Endothelial cell of umbilical vein (primary cell): ENCODE measurements at regions not wholly inside any gene's neighbourhood (a gene's known extent, or its start where the extent isn't known, plus 50 kb on each side); places are given as distances from the start of the nearest gene placed in this dataset.

Experiments used
- CTCF ChIP-seq, 2 donors: IDR thresholded peaks; 1 replicate in 1 of 2; 2 replicates in 1 of 2; pipeline ENCODE4 v1.5.1; 2011; ENCODE audit warnings: low read length in 2 of 2, mild to moderate bottlenecking in 2 of 2, moderate library complexity in 2 of 2, control low read depth in 1 of 2, inconsistent platforms in 1 of 2, low read depth in 1 of 2; ENCODE audit not compliant: insufficient read depth in 1 of 2; ENCODE audit errors: extremely low read depth in 1 of 2
- EZH2 ChIP-seq: IDR thresholded peaks from 2 replicates; pipeline ENCODE4 v1.6.1; 2012; ENCODE audit warnings: borderline replicate concordance, low read depth, mild to moderate bottlenecking, moderate library complexity, low read length, inconsistent platforms; ENCODE audit not compliant: severe bottlenecking
- JUN ChIP-seq: IDR thresholded peaks from 2 replicates; pipeline ENCODE4 v1.6.1; 2011; ENCODE audit warnings: borderline replicate concordance, low read depth; ENCODE audit not compliant: insufficient read length, insufficient read depth
- MAX ChIP-seq: IDR thresholded peaks from 2 replicates; pipeline ENCODE4 v1.6.1; 2011; ENCODE audit not compliant: insufficient read depth, insufficient read length
- POLR2A ChIP-seq: IDR thresholded peaks from 2 replicates; pipeline ENCODE4 v1.6.1; 2012; ENCODE audit warnings: low read depth, mild to moderate bottlenecking, control low read depth, low read length
- POLR2AphosphoS5 ChIP-seq: IDR thresholded peaks from 2 replicates; pipeline ENCODE4 v1.6.1; 2012; ENCODE audit warnings: low read depth, mild to moderate bottlenecking, control low read depth, low read length, moderate library complexity; ENCODE audit not compliant: insufficient read depth

DNA sequence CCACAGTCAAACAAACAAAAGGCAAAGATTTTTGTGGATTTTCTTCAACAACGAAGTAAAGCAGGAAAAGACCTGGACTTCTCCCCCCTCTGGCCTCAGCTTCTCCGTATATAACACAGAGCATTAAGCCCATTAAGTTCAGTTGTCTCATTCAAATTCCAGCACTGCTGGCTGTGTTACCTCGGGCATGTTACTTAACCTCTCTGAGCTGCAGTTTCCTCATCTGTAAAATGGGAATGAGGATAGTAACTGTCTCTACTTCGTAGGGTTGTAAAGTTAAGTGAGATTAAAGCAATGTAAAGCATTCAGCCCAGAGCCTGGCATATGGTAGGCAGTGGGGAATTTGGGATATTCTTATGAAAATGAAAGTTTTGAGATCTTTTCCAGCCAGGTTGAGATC is 92.7 kb upstream of the SMIM23 start:
- no peak for TF ChIP-seq CTCF (IDR thresholded peaks at IDR 0.05; ENCODE audit: extremely low read depth in 1 of 2, insufficient read depth in 1 of 2, low read depth in 1 of 2, low read length in 2 of 2)
- no peak for TF ChIP-seq POLR2AphosphoS5
- no peak for TF ChIP-seq POLR2A
- TF ChIP-seq MAX, result no peak
- no peak for TF ChIP-seq EZH2
- no peak for TF ChIP-seq JUN
